Astrocyte of the spinal cord (primary cell): ENCODE measurements at regions not wholly inside any gene's neighbourhood (a gene's known extent, or its start where the extent isn't known, plus 50 kb on each side); places are given as distances from the start of the nearest gene placed in this dataset.

Experiments
- DNase-seq: peaks from one replicate; pipeline ENCODE4 v3.0.0; 2011; ENCODE audit warnings: low read depth, low spot score
- H3K4me3 ChIP-seq: 2 replicates; pipeline ENCODE4 v1.5.1; 2011; ENCODE audit warnings: low read depth, mild to moderate bottlenecking, low read length, moderate library complexity
- in situ Hi-C: cut with HindIII; loops from 2 replicates; pipeline ENCODE4 v1.10.0; 2017; ENCODE audit warnings: low sequenced_read_pairs
- TF ChIP-seq, protein P1 (sequence below): IDR thresholded peaks from 2 replicates; pipeline ENCODE4 v1.5.1; 2012; ENCODE audit warnings: low read depth, mild to moderate bottlenecking, low read length, inconsistent platforms

GRCh38 chr10:3702569-3702968 lies 82.4 kb downstream of the KLF6 start:
- in situ Hi-C loops, result no loop called here
- DNase-seq, result no peak
- TF ChIP-seq, protein P1, sequence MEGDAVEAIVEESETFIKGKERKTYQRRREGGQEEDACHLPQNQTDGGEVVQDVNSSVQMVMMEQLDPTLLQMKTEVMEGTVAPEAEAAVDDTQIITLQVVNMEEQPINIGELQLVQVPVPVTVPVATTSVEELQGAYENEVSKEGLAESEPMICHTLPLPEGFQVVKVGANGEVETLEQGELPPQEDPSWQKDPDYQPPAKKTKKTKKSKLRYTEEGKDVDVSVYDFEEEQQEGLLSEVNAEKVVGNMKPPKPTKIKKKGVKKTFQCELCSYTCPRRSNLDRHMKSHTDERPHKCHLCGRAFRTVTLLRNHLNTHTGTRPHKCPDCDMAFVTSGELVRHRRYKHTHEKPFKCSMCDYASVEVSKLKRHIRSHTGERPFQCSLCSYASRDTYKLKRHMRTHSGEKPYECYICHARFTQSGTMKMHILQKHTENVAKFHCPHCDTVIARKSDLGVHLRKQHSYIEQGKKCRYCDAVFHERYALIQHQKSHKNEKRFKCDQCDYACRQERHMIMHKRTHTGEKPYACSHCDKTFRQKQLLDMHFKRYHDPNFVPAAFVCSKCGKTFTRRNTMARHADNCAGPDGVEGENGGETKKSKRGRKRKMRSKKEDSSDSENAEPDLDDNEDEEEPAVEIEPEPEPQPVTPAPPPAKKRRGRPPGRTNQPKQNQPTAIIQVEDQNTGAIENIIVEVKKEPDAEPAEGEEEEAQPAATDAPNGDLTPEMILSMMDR, result no peak
- no peak overlapping the region for H3K4me3 ChIP-seq

- TF ChIP-seq, protein P1, result no peak
- DNase-seq, result no peak
- H3K4me3 ChIP-seq, result no peak overlapping the region
- in situ Hi-C loops, result no loop called here
Measured at GRCh38 chr10:3702056-3702546, 82.9 kb downstream of the KLF6 start.

- H3K4me3 ChIP-seq, result no peak overlapping the region
- TF ChIP-seq, protein P1, result no peak
- DNase-seq, result no peak
- in situ Hi-C loops, result no loop called here
Measured at GRCh38 chr10:3701491-3701890, 83.5 kb downstream of the KLF6 start.

DNA sequence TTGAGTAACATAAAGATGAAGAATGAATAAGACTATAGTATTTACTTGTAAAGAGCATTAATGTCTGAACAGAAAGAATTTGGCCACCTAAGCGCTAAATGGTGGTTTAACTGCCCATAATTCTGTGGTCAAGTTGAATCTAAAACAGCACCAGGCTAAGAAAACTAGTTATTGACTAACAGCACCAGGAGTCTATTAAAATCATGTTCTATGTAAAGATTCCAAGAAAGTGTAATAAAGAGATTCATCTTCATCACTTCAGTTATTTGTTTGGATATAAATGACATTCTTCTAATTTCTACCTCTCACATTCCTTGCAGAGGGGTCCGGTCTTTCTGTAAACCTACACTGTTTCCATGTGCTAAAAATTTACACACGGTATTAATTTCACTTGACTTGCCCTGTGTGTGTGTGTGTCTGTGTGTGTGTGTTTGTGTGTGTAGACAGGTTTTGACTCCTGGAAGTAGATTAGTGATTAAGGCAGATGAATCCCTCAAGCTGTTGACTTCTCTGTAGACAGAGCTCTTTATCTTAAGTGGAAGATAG lies 84.4 kb downstream of the KLF6 start:
- no peak for DNase-seq
- in situ Hi-C loops, result no loop called here
- H3K4me3 ChIP-seq, result no peak overlapping the region
- TF ChIP-seq, protein P1, result no peak

DNA sequence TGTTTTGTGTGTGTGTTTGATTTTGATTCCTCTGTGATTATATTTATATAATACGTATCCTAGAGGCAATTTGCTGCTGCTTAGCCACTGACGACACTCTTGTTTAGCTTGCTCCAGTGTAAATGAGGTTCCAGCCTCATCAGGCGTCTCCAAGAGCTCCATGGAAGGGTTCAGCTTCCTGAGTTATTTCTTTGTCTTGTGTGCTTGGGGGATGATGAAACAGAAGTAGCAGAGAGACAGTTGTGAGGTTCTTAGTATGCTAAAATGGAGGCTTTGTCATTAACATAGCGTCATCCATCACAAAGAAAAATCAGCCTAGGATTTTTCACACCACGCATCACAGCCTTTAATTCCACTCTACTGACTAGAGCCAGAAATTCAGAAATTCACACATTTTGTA lies 85.1 kb downstream of the KLF6 start:
- in situ Hi-C loops, result no loop called here
- TF ChIP-seq, protein P1, result no peak

GRCh38 chr10:3698312-3698711 lies 86.7 kb downstream of the KLF6 start:
- in situ Hi-C loops, result no loop called here
- H3K4me3 ChIP-seq, result no peak overlapping the region
- TF ChIP-seq, protein P1, result no peak
- DNase-seq, result no peak

More for the DNA sequence above, 85.1 kb downstream of the KLF6 start:
- H3K4me3 ChIP-seq, result no peak overlapping the region
- DNase-seq, result no peak
